Astrocyte of the spinal cord (primary cell): ENCODE measurements at regions not wholly inside any gene's neighbourhood (a gene's known extent, or its start where the extent isn't known, plus 50 kb on each side); places are given as distances from the start of the nearest gene placed in this dataset.

ENCODE experiments used
- DNase-seq: peaks from one replicate; pipeline ENCODE4 v3.0.0; 2011; ENCODE audit warnings: low read depth, low spot score
- H3K4me3 ChIP-seq: 2 replicates; pipeline ENCODE4 v1.5.1; 2011; ENCODE audit warnings: low read depth, mild to moderate bottlenecking, low read length, moderate library complexity
- in situ Hi-C: cut with HindIII; loops from 2 replicates; pipeline ENCODE4 v1.10.0; 2017; ENCODE audit warnings: low sequenced_read_pairs
- TF ChIP-seq, protein P1 (sequence below): IDR thresholded peaks from 2 replicates; pipeline ENCODE4 v1.5.1; 2012; ENCODE audit warnings: low read depth, mild to moderate bottlenecking, low read length, inconsistent platforms

DNA sequence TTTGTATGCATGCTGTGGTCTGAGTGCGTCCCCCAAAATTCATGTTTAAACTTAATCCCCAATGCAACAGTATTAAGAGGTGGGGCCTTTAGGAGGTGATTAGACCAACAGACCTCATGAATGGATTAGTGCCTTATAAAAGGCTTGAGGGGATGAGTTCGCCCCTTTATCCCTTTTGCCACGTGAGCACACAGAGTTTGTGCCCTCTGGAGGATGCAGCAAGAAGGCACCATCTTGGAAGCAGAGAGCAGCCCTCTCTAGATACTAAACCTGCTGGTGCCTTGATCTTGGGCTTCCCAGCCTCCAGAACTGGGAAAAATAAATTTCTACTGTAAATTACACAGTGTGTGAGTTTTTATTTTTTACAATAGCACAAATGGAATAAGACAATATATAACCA, 177.1 kb upstream of the SPRY4 start:
- TF ChIP-seq, protein P1, sequence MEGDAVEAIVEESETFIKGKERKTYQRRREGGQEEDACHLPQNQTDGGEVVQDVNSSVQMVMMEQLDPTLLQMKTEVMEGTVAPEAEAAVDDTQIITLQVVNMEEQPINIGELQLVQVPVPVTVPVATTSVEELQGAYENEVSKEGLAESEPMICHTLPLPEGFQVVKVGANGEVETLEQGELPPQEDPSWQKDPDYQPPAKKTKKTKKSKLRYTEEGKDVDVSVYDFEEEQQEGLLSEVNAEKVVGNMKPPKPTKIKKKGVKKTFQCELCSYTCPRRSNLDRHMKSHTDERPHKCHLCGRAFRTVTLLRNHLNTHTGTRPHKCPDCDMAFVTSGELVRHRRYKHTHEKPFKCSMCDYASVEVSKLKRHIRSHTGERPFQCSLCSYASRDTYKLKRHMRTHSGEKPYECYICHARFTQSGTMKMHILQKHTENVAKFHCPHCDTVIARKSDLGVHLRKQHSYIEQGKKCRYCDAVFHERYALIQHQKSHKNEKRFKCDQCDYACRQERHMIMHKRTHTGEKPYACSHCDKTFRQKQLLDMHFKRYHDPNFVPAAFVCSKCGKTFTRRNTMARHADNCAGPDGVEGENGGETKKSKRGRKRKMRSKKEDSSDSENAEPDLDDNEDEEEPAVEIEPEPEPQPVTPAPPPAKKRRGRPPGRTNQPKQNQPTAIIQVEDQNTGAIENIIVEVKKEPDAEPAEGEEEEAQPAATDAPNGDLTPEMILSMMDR, result no peak

DNA sequence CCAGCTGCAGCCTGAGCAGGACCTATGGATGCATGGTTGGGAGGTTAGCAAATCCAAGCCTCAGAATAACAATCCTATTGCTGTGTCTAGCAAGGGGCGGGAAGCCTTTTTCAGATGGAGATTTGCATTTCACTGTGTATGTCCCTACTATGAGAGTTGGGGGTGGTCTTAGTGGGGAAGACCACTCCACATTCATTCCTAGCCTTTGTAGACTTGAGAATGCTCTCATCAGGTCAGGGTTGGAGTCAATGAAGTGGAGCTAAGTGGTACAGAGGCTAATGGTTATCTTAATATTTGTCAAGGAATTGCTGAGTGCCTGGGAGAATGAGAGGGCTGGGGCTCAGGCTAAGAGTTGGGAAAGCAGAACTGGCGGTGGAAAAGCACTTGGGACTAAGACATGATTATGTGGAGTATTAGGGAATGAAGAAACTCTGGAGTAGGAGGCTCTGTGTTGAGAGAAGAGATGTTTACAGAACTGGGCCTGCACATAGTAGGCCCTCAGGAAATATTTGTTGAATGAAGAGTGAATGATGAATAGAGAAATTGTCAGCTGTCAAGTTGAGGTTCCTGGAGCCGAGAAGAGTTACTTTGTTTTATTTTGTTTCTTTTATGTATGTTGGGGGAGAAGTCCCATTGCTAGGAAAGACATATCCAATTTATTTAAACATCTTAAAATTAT, 175.5 kb upstream of the SPRY4 start:
- in situ Hi-C loops, result no loop called here
- no peak overlapping the region for H3K4me3 ChIP-seq
- no peak for DNase-seq
- TF ChIP-seq, protein P1, result no peak

More for the DNA sequence above, 177.1 kb upstream of the SPRY4 start:
- no peak overlapping the region for H3K4me3 ChIP-seq
- no peak for DNase-seq
- in situ Hi-C loops, result no loop called here

GRCh38 chr5:142499591-142500226, 174.9 kb upstream of the SPRY4 start:
- H3K4me3 ChIP-seq, result no peak overlapping the region
- in situ Hi-C loops, result no loop called here
- TF ChIP-seq, protein P1, result no peak
- DNase-seq, result no peak

DNA sequence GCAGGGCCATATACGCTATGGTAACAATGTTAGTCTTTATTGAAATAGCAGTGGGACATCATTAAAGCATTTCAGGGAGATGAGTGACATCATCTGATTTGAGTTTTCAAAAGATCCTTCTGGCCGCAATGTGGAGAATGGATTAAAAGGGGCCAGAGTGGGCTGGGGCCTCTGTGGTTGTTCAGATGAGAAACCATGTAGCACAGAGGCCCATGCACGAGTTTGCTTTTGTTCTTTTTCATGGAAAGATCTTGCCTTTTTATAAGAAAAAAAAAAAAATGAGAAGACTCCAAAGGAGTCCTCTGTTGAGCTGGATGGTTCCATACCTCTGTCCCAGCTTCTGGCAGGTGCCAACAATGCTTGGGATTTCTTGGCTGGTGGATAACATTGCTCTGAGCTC, 173.5 kb upstream of the SPRY4 start:
- TF ChIP-seq, protein P1, result no peak
- no peak overlapping the region for H3K4me3 ChIP-seq
- no peak for DNase-seq
- in situ Hi-C loops, result no loop called here

- in situ Hi-C loops, result no loop called here
- no peak overlapping the region for H3K4me3 ChIP-seq
- no peak for DNase-seq
- TF ChIP-seq, protein P1, result no peak
Observed at GRCh38 chr5:142495531-142495930, 170.7 kb upstream of the SPRY4 start.

DNA sequence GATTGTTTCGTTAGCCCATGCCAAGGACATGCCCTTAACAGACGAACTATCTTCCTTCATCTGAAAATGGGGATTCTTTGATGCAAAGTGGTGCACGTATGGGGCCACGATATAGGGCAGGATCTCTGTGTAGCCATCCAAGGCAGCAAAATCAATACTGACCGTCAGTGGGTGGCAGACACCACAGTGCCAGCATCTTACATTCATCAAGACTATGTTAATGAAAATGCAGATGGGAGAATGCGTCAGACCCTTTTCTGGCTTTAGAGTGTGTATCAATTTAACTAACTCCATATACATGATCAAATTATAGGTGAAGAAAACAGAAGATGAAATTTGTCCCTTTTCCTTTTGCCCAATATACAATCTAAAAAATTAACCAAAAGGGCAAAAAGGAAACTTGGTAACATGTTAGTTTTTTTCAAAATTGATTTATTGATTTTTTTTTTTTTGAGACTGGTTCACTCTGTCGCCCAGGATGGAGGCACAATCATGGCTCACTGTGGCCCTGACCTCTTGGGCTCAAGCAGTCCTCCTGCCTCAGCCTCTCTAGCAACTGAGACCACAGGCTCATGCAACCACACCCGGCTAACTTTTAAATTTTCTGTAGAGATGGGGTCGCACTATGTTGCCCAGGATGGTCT, 169.2 kb upstream of the SPRY4 start:
- no peak overlapping the region for H3K4me3 ChIP-seq
- DNase-seq, result no peak
- TF ChIP-seq, protein P1, result no peak
- in situ Hi-C loops, result no loop called here
